GM12878 (cell line): ENCODE measurements at regions not wholly inside any gene's neighbourhood (a gene's known extent, or its start where the extent isn't known, plus 50 kb on each side); places are given as distances from the start of the nearest gene placed in this dataset.
"Not testable (repeated sequence)": the region's sequence is repeated elsewhere in the genome, so short reads cannot be mapped to it uniquely, and the experiment has no call there.

Source experiments
- ATF3 ChIP-seq: IDR thresholded peaks from 2 replicates; pipeline ENCODE4 v1.6.1; 2011; ENCODE audit warnings: low read depth, mild to moderate bottlenecking, low read length, moderate library complexity, borderline replicate concordance; ENCODE audit errors: extremely low read depth
- CTCF ChIP-seq, 3 experiments: IDR thresholded peaks in 2 of 3; conservative IDR thresholded peaks in 1 of 3; 2 replicates each; pipeline ENCODE4 v1.5.1; 2011; ENCODE audit warnings: low read depth in 3 of 3, low read length in 3 of 3, mild to moderate bottlenecking in 3 of 3, control low read depth in 2 of 3, moderate library complexity in 2 of 3, inconsistent platforms in 1 of 3, mixed read lengths in 1 of 3; ENCODE audit not compliant: control insufficient read depth in 2 of 3, insufficient read depth in 1 of 3; ENCODE audit errors: extremely low read depth in 1 of 3
- POLR2AphosphoS5 ChIP-seq: IDR thresholded peaks from 2 replicates; pipeline ENCODE4 v1.6.1; 2011; ENCODE audit warnings: mild to moderate bottlenecking, low read length, inconsistent platforms
- REST ChIP-seq: IDR thresholded peaks from 2 replicates; pipeline ENCODE4 v1.6.1; 2012; ENCODE audit warnings: mild to moderate bottlenecking, low read depth, low read length
- YY1 ChIP-seq: IDR thresholded peaks from 2 replicates; pipeline ENCODE4 v1.6.1; 2011; ENCODE audit warnings: low read depth, mild to moderate bottlenecking, low read length

- TF ChIP-seq POLR2AphosphoS5; REST; CTCF (IDR thresholded peaks at IDR 0.05 in 2 of 3, conservative IDR thresholded peaks at IDR 0.05 in 1 of 3; ENCODE audit: control insufficient read depth in 2 of 3, extremely low read depth in 1 of 3, insufficient read depth in 1 of 3, low read depth in 3 of 3, low read length in 3 of 3); ATF3; YY1: not testable (repeated sequence)
Measured at GRCh38 chr11:42873800-42874405, 437.9 kb upstream of the API5 start.
